ENCODE measurements at regions not wholly inside any gene's neighbourhood (a gene's known extent, or its start where the extent isn't known, plus 50 kb on each side); places are given as distances from the start of the nearest gene placed in this dataset.

DNA sequence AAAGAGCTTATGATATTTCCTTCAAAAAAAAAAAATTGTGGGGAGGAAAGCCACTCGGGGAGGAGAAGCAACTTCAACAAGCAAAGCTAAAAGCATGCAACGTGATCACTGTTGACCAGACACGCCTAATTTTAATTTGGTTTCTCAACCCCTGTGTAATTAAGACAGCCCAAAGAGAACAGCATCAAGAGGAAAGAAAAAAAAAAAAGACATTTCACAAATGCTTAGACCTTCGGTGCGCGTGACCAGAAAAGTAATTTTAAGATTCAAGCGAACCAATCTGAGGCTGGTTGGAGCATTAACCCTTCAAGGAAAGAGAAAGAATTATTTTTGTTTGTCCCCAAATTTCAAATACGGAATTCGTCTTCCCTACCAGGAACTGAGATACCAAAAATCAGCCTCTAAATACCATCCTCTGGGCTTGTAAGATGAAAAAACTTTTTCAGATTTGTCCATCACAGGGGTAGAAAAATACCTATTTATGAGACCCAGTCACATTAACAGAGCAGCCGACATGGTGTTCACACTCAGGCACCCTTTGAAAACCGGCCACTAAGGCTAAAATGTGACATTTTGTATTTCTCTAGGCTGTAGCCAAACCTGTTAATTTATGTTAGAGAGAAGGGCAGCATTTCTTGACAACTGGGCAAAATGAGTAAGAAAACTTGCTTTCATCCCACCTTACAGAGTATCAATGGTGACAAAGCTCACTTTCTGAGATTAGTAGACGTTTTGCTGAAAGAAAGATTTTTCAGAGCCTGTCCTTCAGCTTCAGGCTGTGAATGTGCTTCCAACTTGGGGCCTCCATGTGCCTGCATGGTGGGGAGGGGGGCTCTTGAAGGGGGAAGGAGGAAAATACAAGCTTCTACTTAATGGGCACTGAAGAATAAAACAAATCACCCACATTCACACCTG, 179.9 kb upstream of the KLF14 start:
- TF ChIP-seq EP300 (IDR thresholded peaks at IDR 0.05) (no peak), CTCF (IDR thresholded peaks at IDR 0.05) (no peak), POLR2A (IDR thresholded peaks at IDR 0.05) (no peak)
- H3K27me3 ChIP-seq, result no peaks in the 10 kb centered on the region
- H3K4me1 ChIP-seq, result peaks cover 6 to 92% (median 63%) of the 10 kb centered on the region in 4 donors
- 14 to 16% methylated on average over 12 of the region's 12 CpGs for WGBS, 2 donors
- peak overlapping the region; percentile 45 to 55 (median 50) for H3K4me3 ChIP-seq
- DNase-seq (ENCODE audit: low spot score in 2 of 2), result no peak
- no peaks in the 10 kb centered on the region for H3K9me3 ChIP-seq
- peak overlapping the region; percentile 86 to 94 (median 93) for H3K27ac ChIP-seq
- peaks cover 0 to 17% (median 0%) of the 10 kb centered on the region in 3 donors for H3K36me3 ChIP-seq

DNA sequence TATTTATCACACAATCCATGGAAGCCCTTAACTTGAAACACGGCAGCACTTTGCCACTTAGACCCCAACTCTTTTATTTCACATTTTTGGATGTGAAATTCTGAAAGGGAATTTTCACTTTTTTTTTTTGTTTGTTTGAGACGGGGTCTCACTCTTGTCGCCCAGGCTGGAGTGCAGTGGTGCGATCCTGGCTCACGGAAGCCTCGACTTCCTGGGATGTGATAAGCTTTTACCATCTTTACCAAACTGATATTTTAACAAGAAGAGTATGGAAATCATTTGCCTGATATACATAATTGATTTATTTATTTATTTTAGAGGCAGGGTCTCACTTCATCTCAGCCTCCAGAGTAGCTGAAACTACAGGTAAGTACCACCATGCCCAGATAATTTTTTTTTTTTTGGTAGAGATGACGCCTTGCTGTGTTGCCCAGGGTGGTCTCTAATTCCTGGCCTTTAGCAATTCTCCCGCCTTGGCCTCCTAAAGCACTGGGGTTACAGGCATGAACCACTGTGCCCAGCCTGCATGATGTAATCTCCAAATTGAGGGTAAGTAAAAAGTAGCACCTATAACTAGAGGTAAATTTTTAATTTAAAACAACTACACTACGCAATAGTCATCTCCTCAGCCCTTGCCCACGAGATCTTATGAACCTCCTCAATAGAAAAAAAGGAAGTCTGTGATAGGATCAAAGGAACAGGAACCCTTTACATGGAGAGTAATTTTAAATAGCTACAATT, 180.7 kb upstream of the KLF14 start:
- no peaks in the 10 kb centered on the region for H3K9me3 ChIP-seq
- TF ChIP-seq CTCF (IDR thresholded peaks at IDR 0.05), result no peak
- TF ChIP-seq POLR2A (IDR thresholded peaks at IDR 0.05), result no peak
- no peak for TF ChIP-seq EP300 (IDR thresholded peaks at IDR 0.05)
- DNase-seq (ENCODE audit: low spot score in 2 of 2), result no peak
- H3K27me3 ChIP-seq, result no peaks in the 10 kb centered on the region
- peak overlapping the region; percentile 86 to 94 (median 93) for H3K27ac ChIP-seq
- H3K4me1 ChIP-seq, result peaks cover 6 to 92% (median 68%) of the 10 kb centered on the region in 4 donors
- 88 to 93% methylated on average over 10 of the region's 10 CpGs for WGBS, 2 donors
- H3K4me3 ChIP-seq, result no peak overlapping the region
- peaks cover 0 to 9% (median 0%) of the 10 kb centered on the region in 3 donors for H3K36me3 ChIP-seq

DNA sequence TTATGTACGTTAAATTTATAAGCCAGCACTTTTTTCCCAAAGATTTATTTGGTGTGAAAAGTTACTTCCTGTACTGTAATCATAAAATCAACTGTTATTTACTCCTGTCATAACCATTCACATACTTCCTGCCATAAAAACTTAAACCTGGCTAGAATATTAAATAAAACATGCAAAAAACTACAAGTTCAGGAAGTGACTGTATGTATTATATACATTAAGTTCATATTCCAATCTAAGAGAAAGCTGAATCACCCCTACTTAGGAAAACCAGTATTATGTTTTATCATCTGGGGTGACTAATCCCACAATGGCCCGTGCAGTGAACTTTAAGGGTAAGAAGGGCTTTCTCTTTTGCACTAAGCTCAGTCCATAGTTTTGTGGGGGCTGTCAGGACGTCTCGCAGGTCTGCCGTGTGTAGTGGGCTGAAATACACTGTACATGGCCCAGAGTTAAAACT, 183.7 kb upstream of the KLF14 start:
- WGBS, 2 donors, result 75% methylated on average over 5 of the region's 5 CpGs
- Histone ChIP-seq H3K9me3 (no peaks in the 10 kb centered on the region), H3K4me1 (peaks cover 6 to 96% (median 75%) of the 10 kb centered on the region in 4 donors), H3K4me3 (no peak overlapping the region), H3K27me3 (no peaks in the 10 kb centered on the region), H3K27ac (peak overlapping the region in 3 of 4 donors; percentile 55 to 94 (median 93)), H3K36me3 (peaks cover 0 to 6% (median 0%) of the 10 kb centered on the region in 3 donors)
- no peak for DNase-seq (ENCODE audit: low spot score in 2 of 2)
- no peak for TF ChIP-seq EP300 (IDR thresholded peaks at IDR 0.05)
- no peak for TF ChIP-seq POLR2A (IDR thresholded peaks at IDR 0.05)
- TF ChIP-seq CTCF (IDR thresholded peaks at IDR 0.05), result no peak

DNA sequence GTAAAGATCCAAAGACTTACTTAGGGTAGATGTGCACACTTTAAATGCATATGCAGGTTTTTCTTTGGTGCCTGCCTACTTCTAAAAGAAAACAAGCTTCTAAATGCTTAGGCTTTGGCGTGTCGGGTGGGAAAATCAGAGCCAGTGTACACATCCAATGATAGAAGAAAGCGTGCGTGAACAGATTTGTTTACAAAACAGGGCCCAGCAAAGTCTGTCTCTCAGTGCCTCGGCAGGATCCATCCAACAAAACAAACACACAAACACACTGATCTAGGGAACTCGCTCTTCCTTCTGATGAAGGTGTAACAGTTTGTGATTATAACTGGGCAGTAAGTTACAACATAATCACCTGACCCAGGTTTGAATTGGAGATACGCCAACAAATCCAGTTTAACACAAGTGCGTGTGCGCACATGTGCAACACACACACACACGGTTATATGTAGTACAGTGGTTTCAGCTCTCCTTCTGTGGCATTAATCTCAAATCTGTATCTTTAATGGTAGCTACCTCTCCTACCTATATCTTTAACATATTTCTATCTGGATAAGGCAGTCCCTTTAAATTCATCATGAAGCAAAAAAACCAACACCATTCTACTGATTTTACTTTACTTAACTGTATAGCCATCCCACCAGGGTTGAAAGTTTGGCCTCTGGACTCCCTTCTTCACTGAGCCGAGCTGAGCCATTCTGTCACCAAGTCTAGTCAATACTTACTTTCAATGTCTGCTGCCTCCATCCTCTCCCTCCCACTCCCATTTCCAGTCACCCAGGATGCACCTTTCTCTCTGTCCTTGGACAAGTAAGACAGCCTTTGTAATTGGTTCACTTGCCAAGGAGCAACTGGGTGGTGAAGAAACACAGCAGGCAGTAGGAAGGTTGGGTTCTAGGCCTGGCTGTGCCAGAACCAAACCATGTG, 184.4 kb upstream of the KLF14 start:
- 87 to 94% methylated on average over 11 of the region's 11 CpGs for WGBS, 2 donors

More for the DNA sequence above, 184.4 kb upstream of the KLF14 start:
- Histone ChIP-seq H3K27ac (peak overlapping the region in 3 of 4 donors; percentile 55 to 94 (median 93)), H3K27me3 (no peaks in the 10 kb centered on the region), H3K9me3 (no peaks in the 10 kb centered on the region), H3K4me1 (peaks cover 6 to 100% (median 78%) of the 10 kb centered on the region in 4 donors), H3K36me3 (peaks cover 0 to 6% (median 0%) of the 10 kb centered on the region in 3 donors), H3K4me3 (no peak overlapping the region)
- TF ChIP-seq CTCF (IDR thresholded peaks at IDR 0.05) (no peak), POLR2A (IDR thresholded peaks at IDR 0.05) (no peak), EP300 (IDR thresholded peaks at IDR 0.05) (no peak)
- no peak for DNase-seq (ENCODE audit: low spot score in 2 of 2)

All from tibial nerve (tissue), 4 donors.